HG03060 (cell line): ENCODE measurements at regions not wholly inside any gene's neighbourhood (a gene's known extent, or its start where the extent isn't known, plus 50 kb on each side); places are given as distances from the start of the nearest gene placed in this dataset.
"Not testable (repeated sequence)": the region's sequence is repeated elsewhere in the genome, so short reads cannot be mapped to it uniquely, and the experiment has no call there.

Source experiments
- ATAC-seq: cut with Tn5 transposase; IDR thresholded peaks from one replicate; pipeline ENCODE4 v1.9.1; 2021; ENCODE audit warnings: low read depth, moderate number of reproducible peaks; ENCODE audit not compliant: unreplicated experiment

DNA sequence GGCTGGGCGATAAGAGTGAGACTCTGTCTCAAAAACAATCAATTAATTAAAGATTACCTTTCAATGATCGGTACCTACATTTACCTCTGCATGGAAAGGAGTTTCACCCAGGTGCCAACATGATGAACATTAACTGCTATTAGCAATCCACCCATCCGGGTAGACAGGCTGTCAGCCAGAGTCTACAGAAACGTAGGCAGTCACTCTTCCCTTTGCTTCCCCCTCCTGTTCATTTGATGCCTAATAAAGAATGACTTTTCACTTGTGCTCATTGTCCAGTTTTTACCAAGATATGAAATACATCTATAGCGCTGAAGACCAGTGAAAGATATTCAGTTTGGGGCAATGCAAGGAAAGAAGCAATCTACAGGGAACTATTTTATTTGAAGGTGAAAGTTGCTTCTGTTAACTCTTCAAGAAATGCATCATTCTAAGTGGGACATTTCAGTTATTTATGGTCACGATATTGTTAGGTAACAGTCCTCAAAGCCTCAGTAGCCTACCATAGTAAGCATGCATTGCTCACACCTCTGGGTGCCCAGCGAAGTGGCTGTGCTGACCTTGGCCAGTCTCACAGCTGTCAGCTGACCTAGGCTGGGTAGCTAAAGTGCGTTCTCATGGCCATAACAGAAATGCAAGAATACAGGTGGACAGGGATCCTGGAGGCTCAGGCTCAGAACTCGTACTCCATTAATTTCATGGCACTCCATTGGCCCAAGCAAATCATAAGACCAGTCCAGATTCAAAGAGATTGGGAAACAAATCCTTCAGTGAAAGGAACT, 87.2 kb upstream of the DMRT1 start:
- ATAC-seq, result no peak

DNA sequence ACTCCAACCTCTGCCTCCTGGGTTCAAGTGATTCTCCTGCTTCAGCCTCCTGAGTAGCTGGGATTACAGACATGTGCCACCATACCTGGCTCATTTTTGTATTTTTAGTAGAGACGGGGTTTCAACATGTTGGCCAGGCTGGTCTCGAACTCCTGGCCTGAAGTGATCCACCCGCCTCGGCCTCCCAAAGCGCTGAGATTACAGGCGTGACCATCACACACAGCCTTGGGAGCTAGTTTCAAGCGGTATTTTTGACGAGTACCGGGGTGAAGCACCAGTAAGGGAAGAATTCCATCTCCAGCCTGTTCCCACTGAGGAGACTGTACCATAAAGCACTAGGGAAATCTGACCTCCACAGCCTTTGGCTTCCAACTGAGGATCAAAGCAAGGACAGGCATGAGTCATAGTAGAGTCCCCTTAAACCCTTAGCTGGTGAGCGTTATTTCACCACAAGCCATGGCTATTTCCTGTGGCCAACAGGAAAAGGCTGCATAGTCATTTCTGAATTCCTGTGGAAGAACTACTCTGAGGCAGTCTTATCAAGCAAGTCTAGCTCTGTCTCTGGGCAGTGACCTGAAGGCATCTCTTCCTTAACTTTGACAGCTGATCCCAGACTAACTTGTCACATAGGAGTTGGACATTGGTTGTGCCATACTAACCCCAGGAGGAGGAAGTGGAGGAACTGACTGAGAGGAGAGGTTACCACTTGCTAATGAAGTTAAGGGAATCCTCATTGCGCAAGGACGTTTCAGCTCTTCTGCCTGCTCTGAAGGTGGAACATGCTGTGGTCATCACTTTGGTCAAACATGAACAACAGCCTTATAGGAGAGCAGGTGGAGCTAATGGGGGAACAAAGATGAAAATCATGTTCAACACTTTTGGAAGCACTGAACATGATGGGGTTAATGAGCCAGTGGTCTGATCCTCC, 85.8 kb upstream of the DMRT1 start:
- no peak for ATAC-seq

GRCh38 chr9:757246-757881, 84.1 kb upstream of the DMRT1 start:
- no peak for ATAC-seq

GRCh38 chr9:758146-758545, 83.4 kb upstream of the DMRT1 start:
- no peak for ATAC-seq

- no peak for ATAC-seq
Measured at GRCh38 chr9:759541-759940, 82.0 kb upstream of the DMRT1 start.

DNA sequence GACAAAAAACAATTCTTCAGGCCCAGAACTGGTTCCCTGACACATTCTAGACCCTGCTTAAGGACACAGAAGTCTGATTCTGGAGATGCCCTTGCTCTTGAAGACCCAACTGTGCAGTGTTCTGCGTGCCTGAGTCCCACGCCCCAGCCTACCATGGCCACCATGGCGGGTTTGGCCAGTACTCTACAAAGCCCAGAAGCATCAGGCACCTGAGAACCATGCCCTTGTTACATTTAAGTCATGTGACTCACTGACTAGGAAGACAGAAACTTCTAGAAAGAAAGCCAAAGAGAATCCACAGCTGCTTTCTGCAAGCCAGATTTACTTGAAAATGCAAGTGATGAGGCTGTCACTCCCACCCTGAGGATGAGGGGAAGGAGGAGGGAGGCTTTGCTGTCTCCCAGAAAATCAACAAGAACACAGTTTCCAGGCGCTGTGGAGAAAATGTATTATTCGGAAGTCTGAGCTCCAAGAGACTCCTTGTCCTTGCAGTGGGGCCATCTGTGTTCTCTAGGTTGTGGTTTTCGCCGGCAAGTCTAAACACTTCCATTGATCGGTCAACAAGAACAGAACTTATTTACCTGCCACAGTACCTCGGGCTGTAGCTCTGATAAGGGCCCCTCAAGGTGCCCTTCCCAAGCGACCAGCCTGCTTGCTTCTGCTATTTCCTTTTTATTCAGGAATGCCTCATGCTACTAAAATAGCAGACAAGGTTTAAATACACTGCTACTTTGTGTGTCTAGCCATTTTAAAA, 81.3 kb upstream of the DMRT1 start:
- ATAC-seq, result no peak

DNA sequence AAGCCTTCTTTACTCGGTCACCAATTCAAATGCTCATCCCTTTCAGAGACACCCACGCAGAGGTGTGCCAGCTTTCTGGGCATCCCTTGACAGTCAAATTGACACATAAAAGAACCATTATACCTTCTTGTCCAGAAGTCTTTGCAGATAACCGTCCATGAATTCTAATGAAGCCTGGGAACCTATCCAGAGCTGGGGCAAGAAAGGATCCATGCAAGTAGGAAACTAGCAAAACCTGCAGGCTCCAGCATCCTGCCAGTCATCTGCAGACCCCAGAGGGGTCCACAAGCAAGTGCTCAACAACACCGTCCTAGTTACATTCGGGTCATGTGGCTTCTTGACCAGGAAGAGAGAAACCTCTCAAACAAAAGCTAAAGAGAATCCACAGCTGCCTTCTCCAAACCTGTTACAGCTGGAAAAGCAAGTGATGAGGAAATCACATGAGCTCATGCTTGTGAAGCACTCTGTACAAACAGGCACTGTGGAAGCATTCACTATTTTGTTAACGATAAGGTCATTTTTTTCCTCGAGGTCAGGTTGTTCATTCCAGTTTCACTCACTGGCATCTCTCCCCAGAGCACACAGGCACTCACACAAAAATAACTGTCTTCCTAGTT, 80.2 kb upstream of the DMRT1 start:
- ATAC-seq, result no peak

DNA sequence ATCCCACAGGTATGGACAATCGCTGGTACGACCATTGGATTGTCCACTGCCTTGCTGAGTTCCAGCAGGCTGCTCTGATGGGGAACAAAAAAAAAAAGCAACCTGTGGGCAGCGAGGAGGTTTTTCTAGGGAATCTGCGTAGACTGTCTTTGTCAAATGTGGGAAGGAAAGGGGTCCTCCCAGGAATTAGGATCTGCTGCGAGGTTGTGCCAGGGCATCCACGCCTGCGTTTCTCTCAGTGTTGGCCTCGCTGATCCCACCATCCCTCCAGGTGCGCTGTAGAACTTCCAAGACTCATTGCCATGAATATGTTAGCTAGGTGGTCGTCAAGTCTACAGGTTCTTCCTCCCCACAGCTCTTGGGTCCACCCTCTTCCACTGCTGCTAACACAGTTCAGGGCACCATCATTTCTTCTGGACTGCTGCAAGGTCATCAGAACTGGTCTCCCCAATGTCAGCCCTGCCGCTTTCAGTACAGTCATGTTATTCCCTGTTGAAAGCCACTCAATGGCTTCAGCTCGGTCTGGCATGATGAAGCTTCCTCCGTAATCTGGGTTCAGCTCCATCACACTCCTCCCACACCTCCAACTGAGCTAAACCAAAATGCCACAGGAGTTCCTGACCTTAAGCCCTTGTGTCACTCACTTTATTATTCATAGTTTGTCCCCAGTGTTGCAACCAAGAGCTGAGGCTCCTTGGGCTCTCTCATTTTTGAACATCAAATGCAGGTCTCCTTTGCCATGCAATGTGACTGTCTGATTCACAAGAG, 79.5 kb upstream of the DMRT1 start:
- no peak for ATAC-seq

- ATAC-seq, result no peak
Measured at GRCh38 chr9:763692-764091, 77.8 kb upstream of the DMRT1 start.

- peak; percentile 67 for ATAC-seq
Measured at GRCh38 chr9:764105-764524, 77.4 kb upstream of the DMRT1 start.

- no peak for ATAC-seq
Measured at GRCh38 chr9:764986-765385, 76.5 kb upstream of the DMRT1 start.

- not testable (repeated sequence) for ATAC-seq
Measured at GRCh38 chr9:767061-767561, 74.4 kb upstream of the DMRT1 start.

- no peak for ATAC-seq
Measured at GRCh38 chr9:776086-776485, 65.4 kb upstream of the DMRT1 start.

- no peak for ATAC-seq
Measured at GRCh38 chr9:777978-778377, 63.5 kb upstream of the DMRT1 start.

GRCh38 chr9:784202-784601, 57.3 kb upstream of the DMRT1 start:
- ATAC-seq, result no peak

DNA sequence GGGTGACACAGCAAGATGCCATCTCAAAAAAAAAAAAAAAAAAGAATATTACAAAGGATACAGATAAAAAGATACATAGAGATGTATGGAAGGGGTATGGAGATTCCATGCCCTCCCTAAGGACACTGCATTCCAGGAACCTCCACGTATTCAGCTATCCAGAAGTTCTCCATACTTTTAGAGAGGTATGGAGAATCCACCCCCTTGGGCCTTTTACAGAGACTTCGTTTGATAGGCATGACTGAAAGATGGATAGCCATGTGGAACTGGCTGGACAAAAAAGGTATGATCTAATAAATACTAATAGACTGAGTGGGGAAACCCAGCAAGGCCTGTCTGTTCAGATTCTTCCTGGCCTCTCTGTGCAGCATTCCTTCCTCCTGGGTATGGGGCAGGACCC, 56.6 kb upstream of the DMRT1 start:
- no peak for ATAC-seq

DNA sequence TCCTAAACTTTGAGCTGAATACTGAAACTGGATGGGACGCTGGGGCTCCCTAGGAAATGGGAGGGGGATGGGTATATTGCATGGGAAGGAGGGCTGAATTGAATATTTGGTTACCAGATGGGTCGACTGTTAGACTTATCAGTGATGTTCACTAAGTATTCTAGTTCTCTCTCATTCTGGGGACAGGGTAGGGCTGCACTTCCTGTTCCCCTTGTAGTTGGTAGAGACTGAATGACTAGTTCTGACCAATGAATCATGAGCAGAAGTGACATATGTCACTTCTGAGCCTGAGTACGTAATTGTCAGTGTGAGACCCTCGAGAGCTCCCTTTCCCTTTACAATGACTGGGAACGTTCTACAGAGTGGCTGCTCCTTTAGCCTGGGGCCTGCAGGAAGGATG, 55.5 kb upstream of the DMRT1 start:
- ATAC-seq, result no peak

DNA sequence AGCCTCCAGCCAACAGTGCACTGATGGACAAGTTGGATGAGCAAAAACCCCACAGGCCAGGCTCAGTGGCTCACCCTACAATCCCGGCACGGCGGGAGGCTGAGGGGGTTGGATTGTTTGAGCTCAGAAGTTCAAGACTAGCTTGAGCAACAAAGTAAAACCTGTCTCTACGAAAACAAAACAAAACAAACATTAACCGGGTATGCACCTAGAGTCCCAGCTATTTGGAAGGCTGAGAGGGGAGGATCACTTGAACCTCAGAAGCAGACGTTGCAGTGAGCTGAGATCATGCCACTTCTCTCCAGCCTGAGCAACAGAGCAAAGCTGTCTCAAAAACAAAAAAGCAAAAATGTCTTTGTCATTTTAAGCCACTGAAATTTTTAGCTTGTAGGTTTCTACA, 55.1 kb upstream of the DMRT1 start:
- no peak for ATAC-seq

- ATAC-seq, result no peak
Measured at GRCh38 chr9:788777-789176, 52.7 kb upstream of the DMRT1 start.
